Breast epithelium (tissue), 3 donors: ENCODE measurements at regions not wholly inside any gene's neighbourhood (a gene's known extent, or its start where the extent isn't known, plus 50 kb on each side); places are given as distances from the start of the nearest gene placed in this dataset.

ENCODE experiments used
- POLR2AphosphoS5 ChIP-seq, 3 donors: sonication (generic); formaldehyde crosslinking; IDR thresholded peaks; one replicate each; pipeline ENCODE4 v1.6.1; 2017; ENCODE audit warnings: antibody characterized with exemption in 3 of 3
- TF ChIP-seq, protein P1 (sequence below), 3 donors: fragments of 450-650 bp; IDR thresholded peaks; one replicate each; pipeline ENCODE4 v1.5.1; 2016 to 2017; ENCODE audit warnings: antibody characterized with exemption in 3 of 3, mild to moderate bottlenecking in 3 of 3, moderate library complexity in 3 of 3

DNA sequence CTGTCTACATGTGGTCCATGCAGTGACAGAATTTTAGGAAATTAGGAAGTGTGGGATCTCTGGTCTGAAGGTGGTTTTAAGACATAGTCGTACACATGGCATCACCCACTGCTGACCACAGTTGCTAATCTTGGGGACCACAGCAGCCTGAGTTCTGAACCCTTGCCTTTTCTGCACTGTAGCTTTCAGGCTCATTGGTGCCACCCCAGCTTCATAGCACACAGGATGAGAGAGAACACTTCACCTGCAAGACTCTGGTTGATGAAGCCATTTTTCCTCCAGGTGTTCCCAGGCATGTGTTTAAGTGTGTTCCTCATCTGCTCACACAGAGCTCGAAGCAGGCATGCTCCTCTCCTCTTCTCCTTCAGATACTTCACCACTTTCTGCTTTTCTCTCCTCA lies 68.2 kb upstream of the S1PR3 start:
- TF ChIP-seq, protein P1, sequence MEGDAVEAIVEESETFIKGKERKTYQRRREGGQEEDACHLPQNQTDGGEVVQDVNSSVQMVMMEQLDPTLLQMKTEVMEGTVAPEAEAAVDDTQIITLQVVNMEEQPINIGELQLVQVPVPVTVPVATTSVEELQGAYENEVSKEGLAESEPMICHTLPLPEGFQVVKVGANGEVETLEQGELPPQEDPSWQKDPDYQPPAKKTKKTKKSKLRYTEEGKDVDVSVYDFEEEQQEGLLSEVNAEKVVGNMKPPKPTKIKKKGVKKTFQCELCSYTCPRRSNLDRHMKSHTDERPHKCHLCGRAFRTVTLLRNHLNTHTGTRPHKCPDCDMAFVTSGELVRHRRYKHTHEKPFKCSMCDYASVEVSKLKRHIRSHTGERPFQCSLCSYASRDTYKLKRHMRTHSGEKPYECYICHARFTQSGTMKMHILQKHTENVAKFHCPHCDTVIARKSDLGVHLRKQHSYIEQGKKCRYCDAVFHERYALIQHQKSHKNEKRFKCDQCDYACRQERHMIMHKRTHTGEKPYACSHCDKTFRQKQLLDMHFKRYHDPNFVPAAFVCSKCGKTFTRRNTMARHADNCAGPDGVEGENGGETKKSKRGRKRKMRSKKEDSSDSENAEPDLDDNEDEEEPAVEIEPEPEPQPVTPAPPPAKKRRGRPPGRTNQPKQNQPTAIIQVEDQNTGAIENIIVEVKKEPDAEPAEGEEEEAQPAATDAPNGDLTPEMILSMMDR (IDR thresholded peaks at IDR 0.05): no peak
- TF ChIP-seq POLR2AphosphoS5 (IDR thresholded peaks at IDR 0.05): no peak
